Erythroblast (primary cell): ENCODE measurements at regions not wholly inside any gene's neighbourhood (a gene's known extent, or its start where the extent isn't known, plus 50 kb on each side); places are given as distances from the start of the nearest gene placed in this dataset.

Experiments used
- GATA1 ChIP-seq: IDR thresholded peaks from 2 replicates; pipeline ENCODE4 v1.6.1; 2011; ENCODE audit warnings: low read depth, mild to moderate bottlenecking, control low read depth, low read length, moderate library complexity
- POLR2A ChIP-seq: IDR thresholded peaks from 2 replicates; pipeline ENCODE4 v1.6.1; 2011; ENCODE audit warnings: mild to moderate bottlenecking, low read length

- TF ChIP-seq POLR2A (no peak), GATA1 (no peak)
Observed at GRCh38 chr7:66535414-66536329, 93.0 kb upstream of the KCTD7 start.
